Dendritic cell treated with granulocyte-macrophage colony-stimulating factor and Interleukin-4, amounts not matched to agents 40 ng/mL and 50 ng/mL, for 4 days (primary cell): ENCODE measurements at regions not wholly inside any gene's neighbourhood (a gene's known extent, or its start where the extent isn't known, plus 50 kb on each side); places are given as distances from the start of the nearest gene placed in this dataset.
"Not testable (repeated sequence)": the region's sequence is repeated elsewhere in the genome, so short reads cannot be mapped to it uniquely, and the experiment has no call there.

Source experiments
- H3K27ac Mint-ChIP-seq: one replicate; pipeline ENCODE4 v1.8.0; 2022; ENCODE audit warnings: mild to moderate bottlenecking, mixed read lengths
- H3K27me3 Mint-ChIP-seq: one replicate; pipeline ENCODE4 v1.8.0; 2022; ENCODE audit warnings: mild to moderate bottlenecking, mixed read lengths
- H3K36me3 Mint-ChIP-seq: one replicate; pipeline ENCODE4 v1.8.0; 2022; ENCODE audit warnings: low read depth, mixed read lengths
- H3K4me1 Mint-ChIP-seq: one replicate; pipeline ENCODE4 v1.8.0; 2022; ENCODE audit warnings: low read depth, mixed read lengths
- H3K4me3 Mint-ChIP-seq: one replicate; pipeline ENCODE4 v1.8.0; 2022; ENCODE audit warnings: mild to moderate bottlenecking, moderate library complexity, mixed read lengths
- H3K9me3 Mint-ChIP-seq: one replicate; pipeline ENCODE4 v1.8.0; 2022; ENCODE audit warnings: mixed read lengths
- intact Hi-C: fragments of 100-400 bp; cut with micrococcal nuclease; formaldehyde crosslinking; loops from one replicate; pipeline ENCODE4 v1.15.0; 2022

GRCh38 chr13:22939157-22939556, 241.6 kb upstream of the SGCG start:
- H3K9me3 Mint-ChIP-seq, result no peaks in the 10 kb centered on the region
- no peaks in the 10 kb centered on the region for H3K27me3 Mint-ChIP-seq
- intact Hi-C loops, result no loop called here
- H3K4me3 Mint-ChIP-seq, result no peak overlapping the region
- H3K36me3 Mint-ChIP-seq, result no peaks in the 10 kb centered on the region
- H3K4me1 Mint-ChIP-seq, result no peaks in the 10 kb centered on the region
- H3K27ac Mint-ChIP-seq, result no peak overlapping the region

GRCh38 chr13:22940090-22940710, 240.6 kb upstream of the SGCG start:
- H3K4me3 Mint-ChIP-seq, result no peak overlapping the region
- H3K27ac Mint-ChIP-seq, result no peak overlapping the region
- no peaks in the 10 kb centered on the region for H3K36me3 Mint-ChIP-seq
- no peaks in the 10 kb centered on the region for H3K9me3 Mint-ChIP-seq
- no peaks in the 10 kb centered on the region for H3K27me3 Mint-ChIP-seq
- H3K4me1 Mint-ChIP-seq, result no peaks in the 10 kb centered on the region
- intact Hi-C loops, result no loop called here

GRCh38 chr13:22940736-22941135, 240.0 kb upstream of the SGCG start:
- Mint-ChIP-seq H3K4me3 (no peak overlapping the region), H3K9me3 (no peaks in the 10 kb centered on the region), H3K4me1 (no peaks in the 10 kb centered on the region), H3K36me3 (no peaks in the 10 kb centered on the region), H3K27me3 (no peaks in the 10 kb centered on the region), H3K27ac (no peak overlapping the region)
- intact Hi-C loops, result no loop called here

DNA sequence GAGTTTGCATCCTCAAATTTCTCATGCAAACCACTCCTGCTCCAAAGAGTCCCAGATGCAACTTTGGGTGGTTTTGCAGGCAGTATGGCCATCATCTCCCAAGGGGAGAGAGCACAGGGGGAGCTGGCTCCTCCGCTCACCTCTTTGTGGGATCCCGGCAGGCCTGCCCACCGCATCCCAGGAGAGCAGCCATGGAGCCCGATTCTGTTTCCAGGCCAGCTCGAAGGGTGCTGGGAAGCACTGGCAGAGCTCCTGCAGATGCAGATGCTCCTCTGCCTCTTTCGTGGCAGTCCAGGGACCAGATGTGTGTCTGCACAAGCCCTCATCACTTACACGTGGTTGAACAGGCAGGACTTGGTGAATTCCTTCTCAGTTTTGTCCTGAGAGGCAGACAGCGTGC, 239.3 kb upstream of the SGCG start:
- intact Hi-C loops, H3K9me3 Mint-ChIP-seq, H3K4me3 Mint-ChIP-seq, H3K4me1 Mint-ChIP-seq, H3K27me3 Mint-ChIP-seq, H3K36me3 Mint-ChIP-seq, H3K27ac Mint-ChIP-seq: not testable (repeated sequence)

GRCh38 chr13:22942831-22943230, 237.9 kb upstream of the SGCG start:
- H3K27me3 Mint-ChIP-seq, H3K27ac Mint-ChIP-seq, H3K4me1 Mint-ChIP-seq, intact Hi-C loops, H3K9me3 Mint-ChIP-seq, H3K36me3 Mint-ChIP-seq, H3K4me3 Mint-ChIP-seq: not testable (repeated sequence)

GRCh38 chr13:22944378-22944777, 236.4 kb upstream of the SGCG start:
- no peaks in the 10 kb centered on the region for H3K4me1 Mint-ChIP-seq
- no peak overlapping the region for H3K4me3 Mint-ChIP-seq
- intact Hi-C loops, result no loop called here
- peaks cover 10% of the 10 kb centered on the region for H3K9me3 Mint-ChIP-seq
- no peaks in the 10 kb centered on the region for H3K36me3 Mint-ChIP-seq
- H3K27ac Mint-ChIP-seq, result no peak overlapping the region
- H3K27me3 Mint-ChIP-seq, result no peaks in the 10 kb centered on the region

GRCh38 chr13:22945321-22946226, 235.2 kb upstream of the SGCG start:
- Mint-ChIP-seq H3K36me3 (no peaks in the 10 kb centered on the region), H3K27ac (no peak overlapping the region), H3K4me3 (no peak overlapping the region), H3K9me3 (peaks cover 18% of the 10 kb centered on the region), H3K27me3 (no peaks in the 10 kb centered on the region), H3K4me1 (no peaks in the 10 kb centered on the region)
- intact Hi-C loops, result no loop called here

DNA sequence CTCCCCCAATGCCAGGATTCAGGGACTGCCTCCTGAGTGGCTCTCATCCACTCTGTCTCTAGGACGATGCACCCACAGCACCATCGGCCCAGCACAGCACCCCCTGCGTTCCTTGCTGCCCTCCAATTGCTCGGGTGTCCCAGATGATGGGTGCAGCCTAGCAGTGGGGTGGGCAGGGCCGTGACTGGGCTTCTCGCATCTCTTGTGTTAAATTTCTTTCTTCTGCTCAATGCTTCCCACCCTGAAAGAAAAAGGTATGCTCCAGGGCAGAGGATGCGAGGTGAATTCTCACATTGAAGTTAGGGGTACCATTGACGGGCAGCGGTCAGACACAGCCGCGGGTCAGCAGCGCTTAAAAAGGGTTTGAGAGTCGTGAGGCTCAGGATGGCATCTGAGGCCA, 232.4 kb upstream of the SGCG start:
- Mint-ChIP-seq H3K27me3 (no peaks in the 10 kb centered on the region), H3K4me3 (no peak overlapping the region), H3K27ac (no peak overlapping the region), H3K4me1 (no peaks in the 10 kb centered on the region), H3K9me3 (peaks cover 38% of the 10 kb centered on the region), H3K36me3 (no peaks in the 10 kb centered on the region)
- intact Hi-C loops, result no loop called here

- H3K36me3 Mint-ChIP-seq, H3K27ac Mint-ChIP-seq, H3K4me3 Mint-ChIP-seq, intact Hi-C loops, H3K27me3 Mint-ChIP-seq, H3K4me1 Mint-ChIP-seq: not testable (repeated sequence)
- peaks cover 38% of the 10 kb centered on the region for H3K9me3 Mint-ChIP-seq
Measured at GRCh38 chr13:22952018-22952417, 228.8 kb upstream of the SGCG start.

DNA sequence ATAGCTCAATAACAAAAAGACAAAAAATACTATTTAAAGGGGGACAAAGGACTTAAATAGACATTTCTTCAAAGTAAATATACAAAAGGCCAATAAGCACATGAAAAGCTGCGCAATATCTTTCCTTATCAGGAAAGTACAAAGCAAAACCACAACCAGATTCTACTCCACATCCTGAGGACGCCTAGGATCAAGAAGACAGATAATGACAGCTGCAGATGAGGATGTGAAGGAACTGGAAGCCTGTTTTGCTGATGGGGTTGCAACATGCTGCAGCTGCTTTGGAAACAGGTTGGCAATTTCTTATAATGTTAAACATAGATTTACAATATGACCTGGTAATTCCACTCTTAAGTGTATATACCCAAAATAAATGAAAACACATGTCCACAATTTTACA, 225.6 kb upstream of the SGCG start:
- H3K9me3 Mint-ChIP-seq, result peaks cover 24% of the 10 kb centered on the region
- H3K4me1 Mint-ChIP-seq, H3K27me3 Mint-ChIP-seq, H3K36me3 Mint-ChIP-seq, H3K27ac Mint-ChIP-seq, intact Hi-C loops, H3K4me3 Mint-ChIP-seq: not testable (repeated sequence)

DNA sequence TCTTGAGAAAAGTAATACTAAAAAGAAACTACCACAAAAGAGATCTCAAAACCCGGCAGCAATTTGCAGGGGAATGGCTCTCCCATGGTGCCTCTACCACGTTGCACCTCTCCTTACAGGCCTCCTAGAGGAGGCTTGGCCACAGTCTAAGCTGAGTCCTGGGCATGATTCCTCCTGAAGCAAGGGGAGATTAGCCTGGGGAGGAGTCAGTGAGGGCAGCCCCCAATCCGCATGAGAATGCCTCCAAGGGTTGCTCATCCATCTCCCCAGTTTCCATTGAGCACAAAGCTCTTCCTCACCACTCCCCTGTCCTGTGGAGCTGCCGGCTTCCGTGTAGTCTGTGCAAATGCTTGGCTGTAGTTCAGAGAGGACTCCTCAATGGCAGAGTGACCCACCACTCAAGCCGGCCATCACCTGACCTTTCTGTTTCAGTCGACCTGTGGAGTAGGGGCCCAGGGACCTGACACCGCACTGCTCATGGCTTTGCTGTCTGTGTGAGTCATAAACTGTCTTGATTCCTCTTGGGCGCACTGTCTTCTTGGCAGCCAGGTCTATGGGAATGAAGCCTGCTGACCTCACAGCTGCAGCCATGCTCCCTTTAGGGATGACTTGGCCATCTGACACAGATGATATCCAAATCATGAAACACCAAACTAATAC, 224.2 kb upstream of the SGCG start:
- intact Hi-C loops, H3K9me3 Mint-ChIP-seq, H3K27ac Mint-ChIP-seq, H3K36me3 Mint-ChIP-seq, H3K4me3 Mint-ChIP-seq, H3K27me3 Mint-ChIP-seq: not testable (repeated sequence)
- peaks cover 10% of the 10 kb centered on the region for H3K4me1 Mint-ChIP-seq

DNA sequence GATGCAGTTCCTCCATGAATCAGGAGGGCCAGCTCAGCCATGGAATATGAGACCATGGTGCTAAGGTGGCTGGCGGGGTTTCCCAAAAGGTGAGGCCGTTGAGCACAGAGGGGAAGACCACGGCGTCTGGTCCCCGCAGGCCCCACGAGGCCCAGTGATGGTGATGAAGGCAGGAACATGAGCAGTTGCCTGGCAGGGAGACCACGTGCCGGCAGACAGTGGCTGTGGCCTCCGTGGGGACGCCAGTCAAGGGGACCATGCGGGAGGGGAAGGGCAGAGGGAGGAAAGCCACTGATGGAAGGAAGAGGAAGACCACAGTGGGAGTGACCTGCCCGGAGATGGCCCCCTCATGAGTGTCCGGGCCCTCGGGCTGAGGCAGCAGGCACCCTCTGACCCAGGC, 220.9 kb upstream of the SGCG start:
- intact Hi-C loops, H3K4me3 Mint-ChIP-seq, H3K9me3 Mint-ChIP-seq, H3K36me3 Mint-ChIP-seq, H3K27me3 Mint-ChIP-seq, H3K27ac Mint-ChIP-seq: not testable (repeated sequence)
- peaks cover 11% of the 10 kb centered on the region for H3K4me1 Mint-ChIP-seq

- intact Hi-C loops, result no loop called here
- no peaks in the 10 kb centered on the region for H3K36me3 Mint-ChIP-seq
- no peak overlapping the region for H3K4me3 Mint-ChIP-seq
- no peaks in the 10 kb centered on the region for H3K27me3 Mint-ChIP-seq
- no peaks in the 10 kb centered on the region for H3K9me3 Mint-ChIP-seq
- H3K4me1 Mint-ChIP-seq, result peaks cover 11% of the 10 kb centered on the region
- no peak overlapping the region for H3K27ac Mint-ChIP-seq
Measured at GRCh38 chr13:22960827-22961226, 220.0 kb upstream of the SGCG start.

DNA sequence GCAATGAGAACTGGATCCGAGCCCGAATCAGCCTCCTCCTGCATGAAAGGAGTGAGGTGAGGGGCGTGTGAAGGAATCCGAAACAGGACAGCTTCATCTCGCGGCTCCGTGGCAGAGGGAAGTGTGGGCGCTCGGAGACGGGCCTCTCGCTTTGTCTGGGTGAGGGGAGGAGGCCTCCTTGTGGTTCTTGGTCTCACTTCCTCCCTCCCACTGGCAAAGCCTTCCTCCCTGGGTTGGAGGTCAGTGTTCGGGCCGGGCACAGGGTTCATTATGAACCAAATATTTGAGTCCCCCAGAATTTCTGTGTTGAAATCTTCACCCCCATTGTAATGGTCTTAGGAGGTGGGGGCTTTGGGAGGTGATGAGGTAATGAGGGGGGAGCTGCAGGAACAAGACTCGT, 219.4 kb upstream of the SGCG start:
- H3K4me1 Mint-ChIP-seq, result peaks cover 11% of the 10 kb centered on the region
- H3K36me3 Mint-ChIP-seq, H3K27me3 Mint-ChIP-seq, H3K4me3 Mint-ChIP-seq, H3K27ac Mint-ChIP-seq, H3K9me3 Mint-ChIP-seq, intact Hi-C loops: not testable (repeated sequence)
